ENCODE measurements at regions not wholly inside any gene's neighbourhood (a gene's known extent, or its start where the extent isn't known, plus 50 kb on each side); places are given as distances from the start of the nearest gene placed in this dataset.

DNA sequence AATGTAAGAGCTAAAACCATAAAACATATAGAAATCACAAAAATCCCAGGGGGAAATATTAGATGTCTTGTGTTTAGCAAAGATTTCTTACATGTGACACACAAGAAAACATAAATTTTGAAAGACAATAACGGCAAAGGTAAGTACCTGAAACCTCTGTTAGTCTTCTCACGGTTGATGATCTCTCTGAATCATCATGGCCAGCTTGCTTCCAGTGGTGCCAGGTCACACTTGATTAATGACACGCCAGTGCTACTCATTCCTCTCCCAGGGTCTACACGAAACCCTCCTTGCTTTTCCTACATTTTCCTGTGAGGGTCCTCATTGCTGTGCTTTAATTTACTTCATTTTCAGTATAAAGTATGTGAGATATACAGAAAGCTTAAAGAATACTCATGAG is 114.4 kb upstream of the PARP11 start:
- no peak for DNase-seq

DNA sequence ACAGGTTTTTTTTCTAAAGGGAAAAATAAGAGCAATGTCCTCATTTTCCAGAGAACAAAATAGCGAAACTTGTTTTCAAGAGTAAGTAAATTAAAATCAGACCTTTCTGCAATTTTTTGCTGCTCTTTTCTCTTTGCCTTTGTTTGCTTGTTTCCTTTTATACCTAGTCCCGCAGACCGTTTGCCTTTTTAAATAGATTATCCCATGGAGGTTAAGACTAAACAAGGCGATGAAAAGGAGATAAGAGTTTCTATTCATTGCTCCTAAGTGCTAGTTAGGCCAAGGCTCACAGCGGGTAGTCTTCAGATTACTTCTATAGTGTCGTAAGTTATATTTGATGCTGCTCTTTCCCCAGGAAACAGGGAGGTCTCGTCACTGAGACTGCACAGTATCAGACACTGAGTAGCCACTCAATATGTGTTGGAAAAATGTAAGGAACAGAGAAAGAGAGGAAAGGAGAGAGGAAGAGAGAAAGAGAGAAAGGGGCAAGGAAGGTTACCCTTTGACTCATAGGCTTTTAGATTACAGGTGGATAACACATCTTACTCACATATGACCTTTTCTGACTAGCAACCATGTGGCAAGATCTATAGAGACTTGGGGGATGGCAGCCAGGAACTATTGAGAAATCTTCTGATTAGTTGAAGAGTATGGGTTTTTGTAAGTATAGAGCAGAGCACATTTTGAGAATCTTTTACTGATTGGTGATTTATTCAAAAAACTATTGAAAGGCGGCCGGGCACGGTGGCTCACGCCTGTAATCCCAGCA is 107.5 kb upstream of the PARP11 start:
- no peak for DNase-seq

DNA sequence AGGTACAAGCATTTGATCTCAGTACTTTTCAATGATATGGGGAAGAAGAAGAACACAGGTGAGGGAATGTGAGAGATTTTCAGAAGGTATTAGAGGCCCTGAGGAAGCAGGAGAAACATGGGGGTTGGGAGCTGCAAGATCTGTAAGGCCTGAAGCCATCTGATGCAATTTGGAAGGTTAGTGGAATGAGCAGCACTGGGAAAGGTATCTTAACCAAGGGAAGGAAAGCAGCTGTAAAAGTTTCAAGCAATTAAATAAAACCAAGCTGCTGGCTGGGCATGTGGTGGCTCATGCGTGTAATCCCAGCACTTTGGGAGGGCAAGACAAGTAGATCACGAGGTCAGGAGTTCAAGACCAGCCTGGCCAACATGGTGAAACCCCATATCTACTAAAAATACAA is 104.4 kb upstream of the PARP11 start:
- DNase-seq: no peak

DNA sequence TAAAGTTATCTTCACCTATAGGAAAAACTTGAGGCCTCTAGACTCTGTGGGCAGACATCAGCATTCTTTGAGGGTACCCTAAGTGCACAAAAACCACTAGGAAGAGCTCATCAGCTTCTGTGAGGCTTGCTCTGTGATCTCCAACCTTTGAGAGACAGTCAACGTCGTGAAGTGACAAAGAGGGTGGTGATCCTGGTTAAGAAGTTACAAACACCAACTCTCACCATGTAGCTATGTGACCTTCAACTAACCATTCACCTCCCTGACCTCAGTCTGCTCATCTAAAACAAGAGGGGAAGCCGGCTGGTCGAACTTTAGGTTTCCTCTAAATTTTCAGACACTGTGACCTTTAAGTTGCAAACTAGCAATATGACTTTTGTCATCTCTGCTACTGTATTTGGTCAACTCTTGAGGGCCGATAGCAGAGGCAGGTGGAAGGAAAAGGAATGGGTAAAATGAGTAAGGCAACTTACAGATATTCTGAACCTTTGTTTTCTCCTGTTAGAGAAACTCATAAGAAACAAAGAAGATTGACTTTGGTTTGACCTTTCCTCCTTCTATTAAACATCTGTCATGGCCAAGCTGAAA is 103.2 kb upstream of the PARP11 start:
- DNase-seq: no peak

DNA sequence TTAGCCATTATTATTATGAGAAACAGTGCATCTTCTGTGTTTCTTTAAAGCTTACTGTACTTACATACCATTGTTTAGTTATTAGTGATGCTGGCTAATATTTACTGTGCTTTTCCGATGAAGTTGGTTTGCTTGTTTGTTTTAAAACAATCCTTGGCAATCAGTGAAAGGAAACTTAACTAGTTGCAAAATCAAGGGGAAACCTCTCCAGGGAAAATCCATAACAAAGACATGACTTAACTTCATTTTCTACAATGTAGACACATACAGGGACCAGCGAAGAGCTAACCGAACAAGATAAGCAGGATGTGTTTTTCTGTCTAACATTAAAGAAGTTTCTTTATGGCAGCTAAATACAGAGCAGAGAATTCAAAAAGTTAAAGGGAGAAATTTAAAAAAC is 102.5 kb upstream of the PARP11 start:
- DNase-seq: no peak

DNA sequence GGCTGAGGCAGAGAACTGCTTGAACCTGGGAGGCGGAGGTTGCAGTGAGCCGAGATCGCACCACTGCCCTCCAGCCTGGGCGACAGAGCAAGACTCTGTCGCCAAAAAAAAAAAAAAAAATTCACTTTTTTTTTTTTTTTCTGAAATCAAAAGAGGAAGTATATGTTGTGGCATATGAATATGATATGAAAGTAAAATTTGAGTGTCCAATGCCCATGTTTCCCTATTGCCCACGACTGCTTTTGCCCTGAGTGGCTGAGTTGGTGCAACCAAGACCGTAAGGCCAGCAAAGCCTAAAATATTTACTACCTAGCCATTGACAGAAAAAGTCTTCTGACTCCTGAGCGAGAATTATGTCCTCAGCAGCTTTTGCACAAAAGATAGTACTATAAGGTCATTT is 101.7 kb upstream of the PARP11 start:
- no peak for DNase-seq

DNA sequence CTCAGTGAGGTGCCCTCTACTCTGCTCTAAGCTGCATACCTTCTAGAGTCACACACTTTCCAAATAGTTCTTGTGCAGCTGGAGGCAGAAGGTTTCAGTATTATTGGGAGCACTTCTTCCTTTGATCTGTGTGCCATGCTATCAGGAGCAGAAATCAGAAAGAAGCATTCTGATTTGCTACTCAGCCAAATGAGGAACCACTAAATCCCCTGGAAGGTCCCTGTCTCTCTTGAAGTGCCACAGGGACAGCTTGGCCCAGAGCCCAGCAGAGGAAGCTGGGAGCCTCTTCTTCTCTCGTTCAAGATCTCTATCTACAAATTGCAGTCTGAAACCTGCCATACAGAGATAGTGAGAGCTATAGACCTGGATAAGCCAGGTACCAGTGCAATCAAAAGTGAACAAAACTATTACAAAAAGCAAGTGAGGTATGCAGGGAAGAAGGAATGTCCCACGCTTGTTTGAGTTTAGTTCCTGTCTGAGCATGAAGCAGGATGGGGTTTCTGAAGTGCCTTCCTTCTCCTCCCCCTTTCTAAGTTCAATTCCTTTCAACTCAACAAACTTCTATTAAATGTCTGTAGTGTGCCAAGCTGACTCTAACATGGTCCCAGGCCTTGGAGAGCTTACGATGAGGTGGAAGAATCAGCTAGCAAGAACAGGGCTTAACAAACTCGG is 100.9 kb upstream of the PARP11 start:
- DNase-seq: no peak

DNA sequence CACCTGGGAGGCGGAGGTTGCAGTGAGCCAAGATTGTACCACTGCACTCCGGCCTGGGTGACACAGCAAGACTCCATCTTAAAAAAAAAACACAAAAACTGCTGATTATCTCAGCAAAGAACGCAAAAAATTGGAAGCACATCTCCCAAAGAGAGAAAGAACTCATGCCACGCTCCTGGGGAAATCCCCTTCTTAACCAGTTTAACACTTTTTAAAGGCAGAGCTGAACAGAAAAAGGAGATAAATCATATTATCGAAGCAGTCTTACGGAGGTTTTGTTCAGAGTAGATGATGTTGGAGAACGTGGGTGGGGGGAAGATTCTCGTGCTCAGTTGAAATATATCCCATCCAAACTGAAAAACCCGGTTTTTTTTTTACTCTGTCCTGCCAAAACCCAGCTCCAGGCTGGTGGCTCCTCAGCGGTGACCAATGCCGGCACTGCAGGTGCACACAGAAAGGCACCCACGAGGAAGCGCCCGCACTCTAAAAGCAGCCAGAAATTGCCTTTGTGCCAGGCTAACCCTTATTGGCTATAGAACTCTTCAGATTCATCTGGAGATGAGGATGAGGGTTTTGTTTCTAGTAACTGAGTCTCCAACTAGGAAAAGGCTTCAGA is 100.2 kb upstream of the PARP11 start:
- no peak for DNase-seq

DNA sequence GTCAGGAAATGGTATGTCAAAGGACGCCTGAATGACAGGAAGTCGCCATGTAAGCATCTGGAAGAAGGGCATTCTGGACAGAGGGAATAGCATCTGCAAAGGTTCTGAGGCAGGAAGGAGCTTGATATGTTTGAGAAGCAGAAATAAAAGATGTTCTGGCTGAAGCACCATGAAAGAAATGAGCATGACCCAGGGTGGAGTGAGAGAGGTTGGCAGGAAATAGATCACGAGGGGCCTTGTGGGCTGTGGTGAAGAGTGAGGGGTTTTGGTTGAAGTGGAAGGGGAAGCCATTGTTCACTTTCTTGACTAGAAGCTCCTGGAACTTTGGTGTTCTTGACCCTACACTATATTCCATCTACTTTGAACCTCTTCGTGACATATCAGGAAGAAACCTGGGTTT is 99.4 kb upstream of the PARP11 start:
- no peak for DNase-seq

DNA sequence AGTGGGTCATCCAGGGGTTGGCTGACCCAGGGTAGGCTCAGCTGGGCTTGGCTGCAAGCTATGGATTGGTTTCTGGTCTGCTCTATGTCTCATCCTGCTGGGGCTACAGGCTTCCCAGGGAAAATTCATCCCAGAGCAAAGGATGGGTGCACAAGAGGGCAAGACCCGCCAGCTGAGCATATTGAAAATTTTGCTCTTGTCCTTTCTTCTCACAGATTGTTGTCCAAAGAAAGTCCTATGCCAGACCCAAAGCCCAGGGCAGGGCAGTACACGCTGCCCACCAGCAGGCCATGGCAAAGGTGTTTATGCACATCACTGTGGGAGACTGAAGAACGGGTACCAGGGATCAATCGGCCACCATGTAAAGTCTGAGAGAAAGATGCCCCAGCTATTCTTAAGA is 95.3 kb upstream of the PARP11 start:
- DNase-seq: no peak

DNA sequence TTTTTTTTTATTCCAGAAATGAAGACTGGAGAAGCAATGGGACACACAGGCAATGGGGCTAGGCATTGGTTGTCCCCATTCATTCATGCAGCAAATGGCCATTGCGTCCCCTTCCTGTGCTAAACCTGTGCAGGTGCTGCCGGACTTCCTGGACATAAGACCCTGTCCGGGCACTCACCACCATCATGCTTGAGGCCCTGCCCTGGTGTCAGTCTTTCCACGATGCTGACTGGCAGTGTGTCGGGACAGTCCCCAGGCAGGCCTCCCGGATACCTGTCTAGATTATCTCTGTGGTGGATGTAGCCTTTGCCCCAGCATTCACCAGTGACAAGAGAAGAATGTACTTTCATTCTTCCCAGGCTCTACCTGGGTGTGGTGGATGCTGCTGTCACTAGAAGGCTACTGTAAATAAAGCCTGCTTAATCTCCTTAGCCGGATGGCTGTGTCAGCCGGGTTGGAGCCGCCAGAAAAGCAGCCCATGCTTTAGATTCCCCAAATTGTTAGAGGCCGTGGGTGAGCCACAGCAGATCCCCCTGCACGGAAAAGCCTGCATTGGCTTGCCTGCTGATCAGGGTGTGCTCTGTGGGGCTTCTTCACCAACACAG is 94.5 kb upstream of the PARP11 start:
- DNase-seq: no peak

DNA sequence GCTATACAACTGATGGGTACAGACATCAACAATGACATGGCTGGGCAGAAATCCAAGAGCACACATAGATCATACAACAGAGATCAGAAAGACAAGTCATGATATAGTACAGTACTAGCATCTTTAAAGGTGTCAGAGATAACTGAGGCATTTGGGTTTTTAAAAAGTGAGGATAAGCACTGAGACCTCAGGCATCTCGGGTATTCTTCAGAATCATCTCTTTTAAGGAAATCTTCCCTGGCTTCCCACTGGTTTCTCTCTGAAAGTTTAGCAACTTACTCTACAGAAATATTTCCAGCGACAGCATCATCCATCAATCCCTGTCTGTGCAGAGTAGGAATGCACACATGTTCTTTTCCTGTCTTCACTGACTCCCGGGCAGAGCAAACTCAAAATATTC is 93.2 kb upstream of the PARP11 start:
- no peak for DNase-seq

DNA sequence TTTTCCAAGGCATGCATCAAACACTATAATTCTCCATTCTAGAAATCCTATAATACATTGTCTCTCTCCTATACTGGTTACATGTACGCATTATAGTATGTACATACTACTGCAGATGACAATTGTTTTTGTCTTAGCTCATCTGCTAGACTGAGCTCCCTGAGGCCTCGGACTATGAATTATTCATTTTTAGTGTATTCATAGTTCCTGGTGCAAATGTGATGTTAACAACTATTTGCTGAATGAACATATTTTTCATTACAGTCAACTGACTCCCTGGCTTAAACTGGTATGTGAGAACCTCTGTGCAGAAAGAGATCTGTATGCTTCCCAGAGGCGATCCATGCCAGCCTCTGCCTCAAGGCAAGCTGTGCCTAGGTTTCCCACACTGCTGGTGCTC is 91.8 kb upstream of the PARP11 start:
- no peak for DNase-seq

DNA sequence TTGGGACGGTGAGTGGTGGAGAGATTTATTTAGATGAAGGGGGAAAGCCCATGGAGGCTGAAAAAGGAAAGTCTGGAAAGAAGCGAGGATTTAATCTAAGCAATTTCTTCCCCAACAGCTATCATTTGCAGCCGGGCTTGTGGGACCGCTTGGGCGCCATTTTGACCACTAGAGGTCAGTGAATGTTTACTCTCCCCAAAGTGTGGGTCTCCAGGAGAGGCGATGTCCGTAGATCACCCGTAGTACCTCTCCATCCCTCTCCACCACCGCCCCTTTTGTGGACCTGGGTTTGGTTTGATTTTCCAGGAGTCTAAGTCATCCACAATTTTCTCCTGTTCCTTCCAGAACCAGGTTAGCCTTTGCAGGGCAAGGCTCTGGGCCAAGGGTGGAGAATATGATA is 91.2 kb upstream of the PARP11 start:
- no peak for DNase-seq

DNA sequence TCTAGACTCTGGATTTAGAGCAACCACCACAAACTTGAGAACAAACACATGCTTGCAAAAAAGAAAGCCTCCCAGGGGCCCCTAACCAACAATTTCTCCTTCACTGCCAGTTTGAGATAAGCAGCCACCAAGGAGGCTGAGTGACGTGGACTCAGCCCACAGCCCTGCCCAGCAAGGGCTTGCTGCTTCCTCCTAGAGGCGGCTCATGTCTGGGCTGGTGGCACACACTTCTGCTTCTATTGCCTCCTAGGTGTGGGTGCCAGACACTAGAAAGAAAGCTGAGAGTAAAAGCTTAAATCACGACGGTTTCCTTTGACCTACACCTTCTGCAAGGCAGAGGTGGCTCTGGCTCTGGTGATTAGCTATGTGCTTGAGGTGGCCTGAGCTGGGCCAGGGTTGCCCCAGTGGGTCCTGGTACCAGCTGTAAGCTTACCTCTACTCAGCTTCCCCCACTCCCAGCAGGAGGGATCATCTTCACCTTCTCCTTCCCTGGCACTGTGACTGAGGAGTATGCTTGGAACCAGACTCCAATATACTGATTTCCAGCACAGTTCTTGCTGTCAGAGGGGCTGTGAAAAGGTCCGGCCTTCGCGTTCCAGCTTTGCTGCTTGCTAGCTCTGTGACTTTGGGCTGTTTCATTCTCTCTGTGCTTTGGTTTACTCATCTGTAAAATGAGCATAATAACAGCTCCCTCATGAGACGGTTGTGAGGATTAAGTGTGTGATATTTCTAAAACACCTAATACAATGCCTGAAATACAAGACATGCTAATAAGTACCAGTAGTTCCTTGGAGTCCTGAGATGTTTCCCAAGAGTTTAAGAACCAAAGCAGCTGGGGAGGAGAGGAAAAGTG is 89.7 kb upstream of the PARP11 start:
- no peak for DNase-seq

DNA sequence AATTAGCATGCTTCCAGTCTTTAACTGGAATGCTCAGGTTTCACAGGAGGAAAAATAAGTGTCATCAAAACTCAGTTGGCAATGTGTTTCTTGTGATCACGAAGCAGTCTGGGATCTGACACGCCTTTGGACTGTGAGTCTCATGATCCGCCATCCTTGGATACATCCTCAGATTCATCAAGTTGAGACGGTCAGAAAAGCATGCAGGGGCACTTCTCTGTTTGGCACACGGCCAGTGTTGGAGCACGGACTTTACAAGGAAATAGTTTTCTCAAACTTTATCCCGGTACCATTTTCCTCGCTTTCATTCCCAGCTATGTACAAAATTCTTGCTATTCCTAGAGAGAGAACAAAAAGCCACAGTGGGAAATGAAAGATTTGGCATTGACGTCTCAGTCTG is 88.4 kb upstream of the PARP11 start:
- DNase-seq: no peak

DNA sequence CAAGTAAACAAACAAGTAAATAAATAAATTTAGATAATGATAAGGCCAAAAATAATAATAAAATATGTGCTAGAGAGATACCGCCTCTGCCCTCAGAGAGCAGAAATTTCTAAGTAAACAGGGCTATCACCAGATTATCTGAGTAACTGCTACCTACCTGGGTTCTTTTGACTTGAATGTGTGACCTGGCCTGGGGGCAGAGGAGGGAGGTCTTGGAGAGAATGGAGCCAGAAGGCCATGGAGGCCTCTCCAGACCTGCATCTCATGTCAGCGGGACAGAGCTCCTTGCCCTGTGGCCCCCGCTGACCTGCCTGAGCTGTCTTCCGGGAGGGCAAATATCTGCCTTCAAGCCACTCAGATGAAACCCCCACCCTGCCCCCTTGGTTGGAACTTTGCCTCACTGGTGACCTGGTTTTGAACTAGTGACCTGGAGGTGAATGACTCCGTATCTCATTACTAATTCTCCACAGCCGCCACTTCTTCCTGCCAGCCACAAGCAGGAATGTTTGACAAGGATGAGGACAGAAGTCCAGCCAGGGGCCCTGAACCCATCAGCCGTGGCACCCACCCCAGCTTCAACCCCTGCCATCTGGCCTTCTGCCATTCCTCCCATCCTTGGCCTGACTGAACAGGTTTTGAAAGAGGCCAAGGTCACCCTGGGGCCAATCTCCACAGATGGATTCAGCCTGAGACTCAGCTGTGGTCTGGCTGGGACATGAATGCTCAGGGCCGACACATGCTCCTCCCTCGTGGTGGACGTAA is 86.8 kb upstream of the PARP11 start:
- no peak for DNase-seq

DNA sequence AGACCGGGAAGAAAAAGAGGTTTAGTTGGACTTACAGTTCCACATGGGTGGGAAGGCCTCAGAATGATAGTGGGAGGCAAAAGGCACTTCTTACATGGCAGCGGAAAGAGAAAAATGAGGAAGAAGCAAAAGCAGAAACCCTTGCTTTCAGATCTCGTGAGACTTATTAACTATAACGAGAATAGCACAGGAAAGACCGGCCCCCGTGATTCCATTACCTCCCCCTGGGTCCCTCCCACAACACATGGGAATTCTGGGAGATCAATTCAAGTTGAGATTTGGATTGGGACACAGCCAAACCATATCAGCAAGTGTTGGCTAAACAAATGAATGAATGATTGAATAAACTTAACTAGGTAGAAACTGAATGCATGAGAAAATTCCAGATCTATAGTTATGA is 85.3 kb upstream of the PARP11 start:
- DNase-seq: no peak

DNA sequence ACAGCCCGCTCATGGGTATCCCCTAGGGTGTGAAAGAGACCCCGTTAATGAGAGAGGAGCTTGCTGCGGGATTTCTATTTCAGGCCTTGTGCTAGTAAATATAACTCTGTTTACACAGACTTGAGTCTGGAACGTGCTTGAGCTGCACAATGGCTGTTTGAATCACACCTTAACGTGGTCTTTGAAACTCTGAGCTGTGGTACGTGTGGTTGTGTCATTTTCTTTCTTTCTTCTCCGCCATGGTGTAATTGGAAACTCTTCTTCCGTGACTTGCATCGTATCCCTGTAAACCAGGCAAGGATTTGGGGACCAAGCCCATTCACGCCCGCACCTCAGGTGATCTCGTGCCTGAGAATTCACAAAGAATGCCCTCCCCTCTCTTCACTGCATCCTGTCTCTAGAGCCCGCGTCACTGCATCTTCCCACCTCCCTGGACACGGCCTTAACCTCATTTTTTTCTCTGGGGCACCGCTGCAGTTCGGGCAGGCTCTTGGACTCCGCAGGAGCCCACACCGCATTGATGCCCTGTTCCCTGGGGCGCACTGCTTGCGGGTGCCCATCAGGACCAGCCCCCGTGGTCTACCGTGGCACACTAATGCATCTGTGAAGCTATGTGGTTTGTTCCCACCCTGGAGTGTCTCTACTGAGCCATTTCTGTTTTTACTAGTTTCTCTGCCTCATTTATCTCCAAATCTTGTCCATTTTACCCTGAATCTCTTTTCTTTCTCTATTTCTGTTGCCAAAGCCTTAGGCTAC is 78.4 kb upstream of the PARP11 start:
- DNase-seq: no peak

DNA sequence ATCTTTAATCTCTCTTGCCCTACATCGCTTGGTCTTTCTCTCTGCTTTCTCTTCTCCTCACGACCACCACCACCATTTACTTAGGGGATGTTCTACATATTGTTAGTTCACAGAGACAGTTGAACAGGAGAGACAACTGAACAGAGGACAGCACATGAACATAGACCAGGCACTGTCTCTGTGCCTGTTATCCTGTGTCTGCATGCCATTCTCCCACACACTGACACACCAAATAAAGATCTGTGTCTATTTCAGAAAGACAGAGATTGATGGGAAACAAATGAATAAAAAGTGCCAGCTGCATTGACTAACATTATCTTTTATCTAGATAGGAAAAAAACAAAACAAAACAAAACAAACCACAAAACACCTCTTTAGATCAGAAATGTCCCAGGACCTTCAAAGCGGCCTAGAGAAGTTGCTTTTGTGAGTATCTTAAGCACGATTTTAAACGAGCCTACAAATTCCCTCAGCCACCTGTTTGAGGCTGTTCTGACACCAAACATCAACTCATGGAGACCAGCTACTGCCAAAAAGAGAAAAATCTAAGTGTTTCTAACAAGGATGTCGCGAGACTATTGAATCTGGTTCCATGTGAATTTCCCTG is 77.6 kb upstream of the PARP11 start:
- no peak for DNase-seq

DNA sequence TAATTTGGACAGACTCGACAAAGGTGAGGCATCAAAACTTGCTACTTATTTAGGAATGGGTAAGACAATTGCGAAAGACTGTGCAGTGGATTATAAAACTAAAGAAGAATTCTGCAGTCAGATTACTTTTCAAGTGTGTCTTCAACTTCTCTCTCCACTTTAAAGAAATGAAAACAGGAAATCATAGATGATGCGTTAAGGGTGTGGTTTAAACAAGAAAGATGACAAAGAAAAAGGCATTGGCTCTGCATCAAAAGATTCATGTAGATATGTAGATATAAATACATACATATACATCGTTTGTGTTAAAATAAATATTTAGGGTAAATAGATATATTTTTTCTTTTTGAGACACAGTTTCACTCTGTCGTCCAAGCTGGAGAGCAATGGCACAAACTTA is 74.6 kb upstream of the PARP11 start:
- no peak for DNase-seq
